ENCODE measurements at regions not wholly inside any gene's neighbourhood (a gene's known extent, or its start where the extent isn't known, plus 50 kb on each side); places are given as distances from the start of the nearest gene placed in this dataset.

DNA sequence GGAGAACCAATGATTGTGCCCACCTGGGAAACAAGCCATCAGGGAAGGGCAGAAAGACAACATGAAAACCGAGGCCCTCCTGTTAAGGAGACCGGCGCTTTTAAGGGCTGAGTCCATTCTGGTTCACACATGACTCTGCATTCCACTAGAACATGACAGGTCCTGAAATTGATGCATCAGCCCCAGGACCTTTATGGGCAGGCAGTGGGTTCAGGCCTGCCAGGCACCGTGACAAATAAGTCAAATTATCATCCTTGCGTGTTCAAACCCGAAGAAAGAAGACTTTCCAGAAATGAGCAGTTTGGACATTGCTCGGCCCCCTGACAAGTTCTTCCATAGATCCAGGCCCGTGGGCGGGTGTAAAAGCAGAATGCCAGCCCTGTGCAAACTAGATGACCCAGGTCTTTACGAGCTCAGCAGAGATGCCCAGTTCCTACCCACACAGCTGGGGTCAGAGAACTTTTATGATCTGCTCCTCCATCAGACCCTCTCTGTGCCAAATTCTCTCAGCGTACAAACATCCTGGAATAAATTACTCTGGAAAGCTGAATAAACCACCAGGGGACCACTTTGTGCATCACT is 295.5 kb upstream of the WWC1 start:
- TF ChIP-seq, protein P1, sequence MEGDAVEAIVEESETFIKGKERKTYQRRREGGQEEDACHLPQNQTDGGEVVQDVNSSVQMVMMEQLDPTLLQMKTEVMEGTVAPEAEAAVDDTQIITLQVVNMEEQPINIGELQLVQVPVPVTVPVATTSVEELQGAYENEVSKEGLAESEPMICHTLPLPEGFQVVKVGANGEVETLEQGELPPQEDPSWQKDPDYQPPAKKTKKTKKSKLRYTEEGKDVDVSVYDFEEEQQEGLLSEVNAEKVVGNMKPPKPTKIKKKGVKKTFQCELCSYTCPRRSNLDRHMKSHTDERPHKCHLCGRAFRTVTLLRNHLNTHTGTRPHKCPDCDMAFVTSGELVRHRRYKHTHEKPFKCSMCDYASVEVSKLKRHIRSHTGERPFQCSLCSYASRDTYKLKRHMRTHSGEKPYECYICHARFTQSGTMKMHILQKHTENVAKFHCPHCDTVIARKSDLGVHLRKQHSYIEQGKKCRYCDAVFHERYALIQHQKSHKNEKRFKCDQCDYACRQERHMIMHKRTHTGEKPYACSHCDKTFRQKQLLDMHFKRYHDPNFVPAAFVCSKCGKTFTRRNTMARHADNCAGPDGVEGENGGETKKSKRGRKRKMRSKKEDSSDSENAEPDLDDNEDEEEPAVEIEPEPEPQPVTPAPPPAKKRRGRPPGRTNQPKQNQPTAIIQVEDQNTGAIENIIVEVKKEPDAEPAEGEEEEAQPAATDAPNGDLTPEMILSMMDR (IDR thresholded peaks at IDR 0.05): no peak
- no peak for TF ChIP-seq POLR2A (IDR thresholded peaks at IDR 0.05)
